ENCODE measurements at regions not wholly inside any gene's neighbourhood (a gene's known extent, or its start where the extent isn't known, plus 50 kb on each side); places are given as distances from the start of the nearest gene placed in this dataset.

DNA sequence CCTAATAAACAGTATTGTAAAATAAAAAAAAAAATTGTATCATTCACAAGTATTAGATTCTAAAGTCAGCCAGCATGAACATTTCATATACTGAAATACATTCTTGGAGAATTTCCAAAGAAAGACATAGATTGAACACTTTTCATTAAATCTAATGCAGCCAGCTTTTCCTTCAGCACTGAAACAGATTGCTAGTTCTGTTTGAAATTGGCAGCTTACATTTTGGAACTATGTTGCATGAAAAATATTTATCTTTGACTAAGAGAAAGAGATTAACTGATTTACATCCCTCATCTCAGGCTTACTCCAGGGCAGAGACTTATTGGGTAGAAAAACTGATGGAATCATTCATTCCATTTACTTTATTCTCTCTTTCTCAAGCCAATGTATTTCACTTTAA, 272.7 kb downstream of the PDHA2 start:
- no peak overlapping the region for H3K27ac ChIP-seq
- no peak for TF ChIP-seq ZFX (IDR thresholded peaks at IDR 0.05; ENCODE audit: borderline replicate concordance)
- no peak for TF ChIP-seq CTCF (IDR thresholded peaks at IDR 0.05)

GRCh38 chr4:96120206-96120605, 280.3 kb downstream of the PDHA2 start:
- H3K27ac ChIP-seq = no peak overlapping the region
- no peak for TF ChIP-seq CTCF (IDR thresholded peaks at IDR 0.05)
- TF ChIP-seq ZFX (IDR thresholded peaks at IDR 0.05; ENCODE audit: borderline replicate concordance) = no peak

GRCh38 chr4:96126227-96126626, 286.3 kb downstream of the PDHA2 start:
- TF ChIP-seq ZFX (IDR thresholded peaks at IDR 0.05; ENCODE audit: borderline replicate concordance) (no peak), CTCF (IDR thresholded peaks at IDR 0.05) (no peak)
- no peak overlapping the region for H3K27ac ChIP-seq

- TF ChIP-seq CTCF (IDR thresholded peaks at IDR 0.05) = no peak
- TF ChIP-seq ZFX (IDR thresholded peaks at IDR 0.05; ENCODE audit: borderline replicate concordance) = no peak
- no peak overlapping the region for H3K27ac ChIP-seq
Measured at GRCh38 chr4:96131186-96131585, 291.3 kb downstream of the PDHA2 start.

DNA sequence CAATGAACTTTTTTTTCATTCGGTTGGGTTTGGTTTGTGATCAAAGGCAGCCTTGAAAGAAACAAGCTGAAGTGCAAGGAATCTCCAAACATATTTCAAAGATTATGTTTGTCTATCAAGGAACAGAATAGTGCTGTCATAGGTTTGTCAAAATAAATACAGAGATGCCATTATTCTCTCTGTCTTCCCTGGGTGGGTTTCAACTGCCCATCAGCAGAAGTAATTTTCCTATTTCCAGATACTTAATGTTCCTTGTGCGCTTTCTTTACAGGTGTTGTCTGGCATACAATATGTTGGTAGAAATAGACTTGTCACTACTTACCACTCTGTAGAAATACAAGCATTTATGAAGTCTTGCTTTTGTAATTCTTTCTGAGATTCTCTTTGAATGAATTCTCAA, 294.9 kb downstream of the PDHA2 start:
- no peak overlapping the region for H3K27ac ChIP-seq
- TF ChIP-seq CTCF (IDR thresholded peaks at IDR 0.05) (no peak), ZFX (IDR thresholded peaks at IDR 0.05; ENCODE audit: borderline replicate concordance) (no peak)

DNA sequence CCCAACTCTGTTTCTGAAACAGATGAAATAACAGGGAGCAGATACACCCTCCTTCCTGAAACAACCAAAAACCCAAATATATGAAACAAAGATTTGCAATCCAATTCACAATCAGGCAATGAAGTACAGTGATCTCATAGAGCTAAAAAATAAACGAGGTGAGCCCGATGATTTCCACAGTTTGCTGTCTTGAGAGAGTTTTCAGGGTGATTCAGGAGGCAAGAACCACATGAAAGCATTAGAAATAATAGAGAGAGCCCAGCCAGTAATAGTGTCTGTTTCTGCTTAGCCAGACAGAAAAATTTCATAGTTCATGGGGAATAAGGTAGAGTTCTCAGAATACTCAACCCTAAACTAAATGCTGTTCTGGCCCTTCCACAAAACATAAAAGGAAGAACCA, 296.2 kb downstream of the PDHA2 start:
- no peak overlapping the region for H3K27ac ChIP-seq
- no peak for TF ChIP-seq CTCF (IDR thresholded peaks at IDR 0.05)
- TF ChIP-seq ZFX (IDR thresholded peaks at IDR 0.05; ENCODE audit: borderline replicate concordance) = no peak

DNA sequence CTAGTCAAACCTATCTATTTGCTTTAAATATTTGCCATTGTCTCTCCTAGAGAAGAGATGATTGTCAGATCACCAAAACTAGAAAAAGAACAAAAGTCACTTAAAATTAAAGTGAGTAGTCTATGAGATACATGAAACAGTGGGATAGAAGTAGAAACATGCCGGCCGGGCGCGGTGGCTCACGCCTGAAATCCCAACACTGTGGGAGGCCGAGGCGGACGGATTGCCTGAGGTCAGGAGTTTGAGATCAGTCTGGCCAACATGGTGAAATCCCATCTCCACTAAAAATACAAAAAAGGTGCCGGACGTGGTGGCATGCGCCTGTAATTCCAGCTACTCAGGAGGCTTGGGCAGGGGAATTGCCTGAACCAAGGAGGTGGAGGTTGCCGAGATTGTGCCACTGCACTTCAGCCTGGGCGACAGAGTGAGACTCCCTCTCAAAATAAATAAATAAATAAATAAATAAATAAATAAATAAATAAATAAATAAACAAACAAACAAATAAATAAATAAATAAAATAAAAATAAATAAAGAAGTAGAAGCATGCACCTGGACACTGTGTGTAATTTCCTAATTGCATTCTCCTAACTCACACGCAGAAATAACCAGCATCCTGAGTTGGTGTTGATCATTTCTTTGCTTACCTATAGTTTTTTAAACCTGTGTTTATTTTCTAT, 299.5 kb downstream of the PDHA2 start:
- TF ChIP-seq CTCF (IDR thresholded peaks at IDR 0.05) (no peak), ZFX (IDR thresholded peaks at IDR 0.05; ENCODE audit: borderline replicate concordance) (no peak)
- H3K27ac ChIP-seq = no peak overlapping the region

Measured in 22Rv1 (cell line).